Neutrophil (primary cell): ENCODE measurements at regions not wholly inside any gene's neighbourhood (a gene's known extent, or its start where the extent isn't known, plus 50 kb on each side); places are given as distances from the start of the nearest gene placed in this dataset.
"Not testable (repeated sequence)": the region's sequence is repeated elsewhere in the genome, so short reads cannot be mapped to it uniquely, and the experiment has no call there.

Source experiments
- H3K27ac ChIP-seq: fragments of 200-600 bp; sonication (generic); 2 replicates; pipeline ENCODE4 v1.5.1; 2016; ENCODE audit warnings: mild to moderate bottlenecking, moderate library complexity
- H3K27me3 ChIP-seq: fragments of 200-600 bp; sonication (generic); 2 replicates; pipeline ENCODE4 v1.6.0; 2016; ENCODE audit warnings: mild to moderate bottlenecking
- H3K36me3 ChIP-seq: fragments of 200-600 bp; sonication (generic); 2 replicates; pipeline ENCODE4 v1.5.1; 2017
- H3K4me1 ChIP-seq, 2 experiments: fragments of 200-600 bp in 1 of 2; sonication (generic) in 1 of 2; 1 replicate in 1 of 2; 2 replicates in 1 of 2; pipeline versions ENCODE4 v1.5.1 to v1.6.1; 2013 to 2016; ENCODE audit warnings: low read depth in 1 of 2, low read length in 1 of 2, mild to moderate bottlenecking in 1 of 2, moderate library complexity in 1 of 2; ENCODE audit not compliant: control insufficient read depth in 1 of 2, insufficient read depth in 1 of 2
- H3K4me3 ChIP-seq, 2 experiments: fragments of 200-600 bp in 1 of 2; sonication (generic) in 1 of 2; 1 replicate in 1 of 2; 2 replicates in 1 of 2; pipeline ENCODE4 v1.5.1; 2013 to 2016; ENCODE audit warnings: low read depth in 1 of 2, low read length in 1 of 2, mild to moderate bottlenecking in 1 of 2, moderate library complexity in 1 of 2
- H3K9me3 ChIP-seq: fragments of 200-600 bp; sonication (generic); 2 replicates; pipeline ENCODE4 v1.5.1; 2016
- CTCF ChIP-seq: fragments of 200-600 bp; sonication (generic); IDR thresholded peaks from 2 replicates; pipeline ENCODE4 v1.5.1; 2016; ENCODE audit warnings: antibody characterized with exemption

- Histone ChIP-seq H3K27me3 (no peaks in the 10 kb centered on the region), H3K9me3 (no peaks in the 10 kb centered on the region), H3K36me3 (no peaks in the 10 kb centered on the region), H3K27ac (no peak overlapping the region), H3K4me1 (no peaks in the 10 kb centered on the region), H3K4me3 (no peak overlapping the region)
- TF ChIP-seq CTCF: no peak
Measured at GRCh38 chr12:25320123-25321006, 69.6 kb upstream of the KRAS start.

GRCh38 chr12:25319233-25319984 is 68.7 kb upstream of the KRAS start:
- H3K36me3 ChIP-seq: no peaks in the 10 kb centered on the region
- H3K4me1 ChIP-seq: no peaks in the 10 kb centered on the region
- H3K9me3 ChIP-seq: no peaks in the 10 kb centered on the region
- no peak for TF ChIP-seq CTCF
- H3K27ac ChIP-seq: no peak overlapping the region
- no peak overlapping the region for H3K4me3 ChIP-seq
- no peaks in the 10 kb centered on the region for H3K27me3 ChIP-seq

GRCh38 chr12:25317553-25317952 is 66.8 kb upstream of the KRAS start:
- no peaks in the 10 kb centered on the region for H3K27me3 ChIP-seq
- no peak overlapping the region for H3K4me3 ChIP-seq
- H3K9me3 ChIP-seq: no peaks in the 10 kb centered on the region
- H3K4me1 ChIP-seq: no peaks in the 10 kb centered on the region
- H3K27ac ChIP-seq: no peak overlapping the region
- TF ChIP-seq CTCF: no peak
- no peaks in the 10 kb centered on the region for H3K36me3 ChIP-seq

- TF ChIP-seq CTCF: no peak
- Histone ChIP-seq H3K27me3 (no peaks in the 10 kb centered on the region), H3K36me3 (no peaks in the 10 kb centered on the region), H3K27ac (no peak overlapping the region), H3K4me3 (no peak overlapping the region), H3K4me1 (no peaks in the 10 kb centered on the region), H3K9me3 (no peaks in the 10 kb centered on the region)
Measured at GRCh38 chr12:25315388-25315787, 64.7 kb upstream of the KRAS start.

- H3K4me1 ChIP-seq, H3K27ac ChIP-seq, H3K27me3 ChIP-seq, H3K9me3 ChIP-seq, H3K36me3 ChIP-seq, H3K4me3 ChIP-seq: not testable (repeated sequence)
Measured at GRCh38 chr12:25313266-25313990, 62.7 kb upstream of the KRAS start.
